HG03064 (cell line): ENCODE measurements at regions not wholly inside any gene's neighbourhood (a gene's known extent, or its start where the extent isn't known, plus 50 kb on each side); places are given as distances from the start of the nearest gene placed in this dataset.
"Not testable (repeated sequence)": the region's sequence is repeated elsewhere in the genome, so short reads cannot be mapped to it uniquely, and the experiment has no call there.

Experiments
- ATAC-seq: cut with Tn5 transposase; IDR thresholded peaks from one replicate; pipeline ENCODE4 v1.9.1; 2021; ENCODE audit warnings: low read depth; ENCODE audit not compliant: unreplicated experiment

GRCh38 chr5:99239826-99240360 lies 311.1 kb upstream of the CHD1 start:
- ATAC-seq, result no peak

- no peak for ATAC-seq
Observed at GRCh38 chr5:99191206-99191745, 262.5 kb upstream of the CHD1 start.

- ATAC-seq, result no peak
Observed at GRCh38 chr5:99187611-99188010, 258.8 kb upstream of the CHD1 start.

- ATAC-seq, result no peak
Observed at GRCh38 chr5:99179206-99179605, 250.4 kb upstream of the CHD1 start.

GRCh38 chr5:99177796-99178195 lies 249.0 kb upstream of the CHD1 start:
- no peak for ATAC-seq

- ATAC-seq, result no peak
Observed at GRCh38 chr5:99176186-99176585, 247.4 kb upstream of the CHD1 start.

- no peak for ATAC-seq
Observed at GRCh38 chr5:99169309-99169708, 240.5 kb upstream of the CHD1 start.

GRCh38 chr5:99161538-99161937 lies 232.7 kb upstream of the CHD1 start:
- not testable (repeated sequence) for ATAC-seq

- no peak for ATAC-seq
Observed at GRCh38 chr5:99156688-99157087, 227.9 kb upstream of the CHD1 start.

- ATAC-seq, result not testable (repeated sequence)
Observed at GRCh38 chr5:99143283-99143795, 214.5 kb upstream of the CHD1 start.

GRCh38 chr5:99141534-99142128 lies 212.8 kb upstream of the CHD1 start:
- no peak for ATAC-seq

- no peak for ATAC-seq
Observed at GRCh38 chr5:99138911-99139310, 210.1 kb upstream of the CHD1 start.

- no peak for ATAC-seq
Observed at GRCh38 chr5:99133921-99134320, 205.1 kb upstream of the CHD1 start.

- ATAC-seq, result no peak
Observed at GRCh38 chr5:99129768-99130501, 201.1 kb upstream of the CHD1 start.

- no peak for ATAC-seq
Observed at GRCh38 chr5:99122976-99123375, 194.2 kb upstream of the CHD1 start.

GRCh38 chr5:99119326-99119725 lies 190.5 kb upstream of the CHD1 start:
- ATAC-seq, result no peak

GRCh38 chr5:99116526-99116925 lies 187.7 kb upstream of the CHD1 start:
- no peak for ATAC-seq

GRCh38 chr5:99109894-99110293 lies 181.1 kb upstream of the CHD1 start:
- ATAC-seq, result no peak

- ATAC-seq, result no peak
Observed at GRCh38 chr5:99105216-99105615, 176.4 kb upstream of the CHD1 start.

GRCh38 chr5:99104538-99105132 lies 175.8 kb upstream of the CHD1 start:
- no peak for ATAC-seq

- no peak for ATAC-seq
Observed at GRCh38 chr5:99102073-99102697, 173.4 kb upstream of the CHD1 start.
